PFSK-1 (cell line): ENCODE measurements at regions not wholly inside any gene's neighbourhood (a gene's known extent, or its start where the extent isn't known, plus 50 kb on each side); places are given as distances from the start of the nearest gene placed in this dataset.

Experiments used
- FOXP2 ChIP-seq: optimal IDR thresholded peaks from 2 replicates; pipeline ENCODE3; 2011; ENCODE audit warnings: borderline replicate concordance, control low read depth, inconsistent platforms; ENCODE audit not compliant: insufficient read depth; ENCODE audit errors: extremely low read length, extremely low read depth
- POLR2AphosphoS5 ChIP-seq: IDR thresholded peaks from 2 replicates; pipeline ENCODE4 v1.6.1; 2012; ENCODE audit warnings: low read depth, mild to moderate bottlenecking, control low read depth, low read length, moderate library complexity
- REST ChIP-seq, 2 experiments: IDR thresholded peaks; 2 replicates each; pipeline versions ENCODE4 v1.6.1 to v1.8.0; 2011 to 2012; ENCODE audit warnings: low read depth in 2 of 2, low read length in 2 of 2, control low read depth in 1 of 2, inconsistent platforms in 1 of 2, mild to moderate bottlenecking in 1 of 2, moderate library complexity in 1 of 2; ENCODE audit not compliant: insufficient read depth in 1 of 2
- SIN3A ChIP-seq: IDR thresholded peaks from 2 replicates; pipeline ENCODE4 v1.6.1; 2012; ENCODE audit warnings: mild to moderate bottlenecking, low read length, moderate library complexity, borderline replicate concordance; ENCODE audit not compliant: insufficient read depth
- TAF1 ChIP-seq: IDR thresholded peaks from 2 replicates; pipeline ENCODE4 v1.6.1; 2012; ENCODE audit warnings: low read length, control low read depth, borderline replicate concordance; ENCODE audit not compliant: insufficient read depth

GRCh38 chr11:69890476-69890875, 71.3 kb upstream of the FGF3 start:
- TF ChIP-seq POLR2AphosphoS5 (no peak), FOXP2 (no peak), SIN3A (no peak), REST (IDR thresholded peaks at IDR 0.05; ENCODE audit: insufficient read depth in 1 of 2, low read depth in 2 of 2, low read length in 2 of 2) (no peak), TAF1 (no peak)

- no peak for TF ChIP-seq SIN3A
- TF ChIP-seq TAF1: no peak
- TF ChIP-seq FOXP2: no peak
- no peak for TF ChIP-seq POLR2AphosphoS5
- TF ChIP-seq REST (IDR thresholded peaks at IDR 0.05; ENCODE audit: insufficient read depth in 1 of 2, low read depth in 2 of 2, low read length in 2 of 2): no peak
These were observed 72.4 kb upstream of the FGF3 start for GRCh38 chr11:69891421-69892236.

- TF ChIP-seq SIN3A (no peak), FOXP2 (no peak), REST (IDR thresholded peaks at IDR 0.05; ENCODE audit: insufficient read depth in 1 of 2, low read depth in 2 of 2, low read length in 2 of 2) (peak in 1 of 2 experiments; percentile 73; a peak in 2 of 4 replicates)
These were observed 73.2 kb upstream of the FGF3 start for GRCh38 chr11:69892237-69892985.

GRCh38 chr11:69892986-69893555, 73.9 kb upstream of the FGF3 start:
- TF ChIP-seq REST (IDR thresholded peaks at IDR 0.05; ENCODE audit: insufficient read depth in 1 of 2, low read depth in 2 of 2, low read length in 2 of 2) (no peak), SIN3A (no peak), FOXP2 (no peak), POLR2AphosphoS5 (no peak), TAF1 (no peak)
